Breast epithelium (tissue), 4 donors: ENCODE measurements at regions not wholly inside any gene's neighbourhood (a gene's known extent, or its start where the extent isn't known, plus 50 kb on each side); places are given as distances from the start of the nearest gene placed in this dataset.

ENCODE experiments used
- DNase-seq, 2 donors: peaks; one replicate each; pipeline ENCODE4 v3.0.0-alpha.2; 2019; ENCODE audit warnings: low spot score in 2 of 2
- H3K27ac ChIP-seq, 2 donors: fragments of 200-600 bp; sonication (generic) in 1 of 2; one replicate each; pipeline ENCODE4 v1.5.1; 2016 to 2019; ENCODE audit warnings: mild to moderate bottlenecking in 1 of 2
- H3K27me3 ChIP-seq, 2 donors: fragments of 200-600 bp; sonication (generic) in 1 of 2; one replicate each; pipeline versions ENCODE4 v1.5.1 to v1.6.0; 2017 to 2019; ENCODE audit warnings: control low read depth in 1 of 2, mild to moderate bottlenecking in 1 of 2
- H3K36me3 ChIP-seq: fragments of 200-600 bp; one replicate; pipeline ENCODE4 v1.5.1; 2019
- H3K4me1 ChIP-seq, 2 donors: fragments of 200-600 bp; sonication (generic); one replicate each; pipeline ENCODE4 v1.5.1; 2016 to 2019; ENCODE audit warnings: control low read depth in 1 of 2
- H3K4me3 ChIP-seq, 3 donors: fragments of 200-600 bp; sonication (generic); 1 replicate in 2 of 3; 2 replicates in 1 of 3; pipeline ENCODE4 v1.5.1; 2016 to 2019; ENCODE audit warnings: mild to moderate bottlenecking in 3 of 3, moderate library complexity in 2 of 3
- H3K9me3 ChIP-seq, 2 donors: fragments of 200-600 bp; sonication (generic) in 1 of 2; one replicate each; pipeline ENCODE4 v1.5.1; 2016 to 2019; ENCODE audit warnings: control low read depth in 1 of 2
- CTCF ChIP-seq, 3 donors: fragments of 450-650 bp; IDR thresholded peaks; one replicate each; pipeline ENCODE4 v1.5.1; 2016 to 2017; ENCODE audit warnings: antibody characterized with exemption in 3 of 3, mild to moderate bottlenecking in 3 of 3, moderate library complexity in 3 of 3
- POLR2A ChIP-seq: fragments of 450-650 bp; IDR thresholded peaks from one replicate; pipeline ENCODE4 v1.6.1; 2016; ENCODE audit warnings: antibody characterized with exemption, mild to moderate bottlenecking, moderate library complexity
- POLR2AphosphoS5 ChIP-seq, 3 donors: sonication (generic); formaldehyde crosslinking; IDR thresholded peaks; one replicate each; pipeline ENCODE4 v1.6.1; 2017; ENCODE audit warnings: antibody characterized with exemption in 3 of 3
- intact Hi-C: fragments of 100-400 bp; cut with DNase I; formaldehyde crosslinking; loops from one replicate; pipeline ENCODE4 v1.15.1; 2023; ENCODE audit warnings: low total_unique reads

- H3K27me3 ChIP-seq: no peaks in the 10 kb centered on the region
- H3K4me1 ChIP-seq: no peaks in the 10 kb centered on the region
- intact Hi-C loops: loop anchor here (2.0 kb wide), 1 partner anchor 39 kb away; no protein-coding TSS in a partner anchor
- TF ChIP-seq POLR2AphosphoS5 (IDR thresholded peaks at IDR 0.05): no peak
- no peak for DNase-seq
- no peak overlapping the region for H3K4me3 ChIP-seq
- H3K36me3 ChIP-seq: no peaks in the 10 kb centered on the region
- H3K9me3 ChIP-seq: no peaks in the 10 kb centered on the region
- H3K27ac ChIP-seq: no peak overlapping the region
Measured at GRCh38 chr12:92338102-92338501, 192.5 kb upstream of the BTG1 start.

DNA sequence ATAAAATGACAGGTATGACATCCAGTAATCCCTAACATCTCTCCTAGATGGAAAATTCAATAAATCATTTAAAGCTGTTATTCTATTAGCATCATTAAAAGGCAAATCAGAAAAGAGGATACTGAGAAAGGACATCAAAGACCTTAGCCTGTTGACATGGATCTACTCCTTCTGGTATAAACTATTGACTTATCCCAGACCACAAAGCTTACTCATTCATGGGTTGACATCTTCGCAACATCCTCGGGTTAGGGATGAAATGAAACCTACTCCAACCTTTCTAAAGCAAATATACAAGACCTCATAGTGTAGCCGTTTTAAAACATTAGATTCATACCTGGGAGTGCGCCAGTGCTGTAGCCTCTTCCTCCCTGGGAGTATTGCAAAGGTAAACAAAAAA is 191.5 kb upstream of the BTG1 start:
- H3K27ac ChIP-seq: no peak overlapping the region
- H3K9me3 ChIP-seq: no peaks in the 10 kb centered on the region
- no peaks in the 10 kb centered on the region for H3K4me1 ChIP-seq
- TF ChIP-seq POLR2A (no peak), CTCF (IDR thresholded peaks at IDR 0.05) (no peak), POLR2AphosphoS5 (IDR thresholded peaks at IDR 0.05) (no peak)
- H3K4me3 ChIP-seq: no peak overlapping the region
- no peak for DNase-seq
- H3K36me3 ChIP-seq: no peaks in the 10 kb centered on the region
- intact Hi-C loops: no loop called here
- no peaks in the 10 kb centered on the region for H3K27me3 ChIP-seq

DNA sequence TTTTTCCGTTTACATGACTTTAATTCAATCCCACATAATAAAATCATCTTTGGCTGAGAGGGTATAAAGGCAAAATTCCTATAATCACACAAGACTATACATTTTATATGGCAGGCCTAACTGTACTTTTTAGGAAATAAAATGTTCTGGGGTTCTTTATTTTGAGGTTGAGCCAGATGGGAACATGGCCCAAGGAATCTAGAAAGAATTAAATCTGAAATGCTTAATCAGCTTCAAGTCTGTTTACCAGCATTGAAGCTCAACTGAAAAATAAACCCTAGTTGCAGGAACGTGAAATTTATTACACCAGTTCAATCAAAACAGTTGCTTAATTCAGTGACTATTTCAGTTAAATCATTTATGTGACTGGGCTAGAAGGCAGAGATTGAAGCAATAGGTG is 191.0 kb upstream of the BTG1 start:
- no peak overlapping the region for H3K4me3 ChIP-seq
- no peaks in the 10 kb centered on the region for H3K4me1 ChIP-seq
- TF ChIP-seq POLR2AphosphoS5 (IDR thresholded peaks at IDR 0.05) (no peak), CTCF (IDR thresholded peaks at IDR 0.05) (no peak), POLR2A (no peak)
- H3K36me3 ChIP-seq: no peaks in the 10 kb centered on the region
- H3K9me3 ChIP-seq: no peaks in the 10 kb centered on the region
- intact Hi-C loops: no loop called here
- DNase-seq: no peak
- H3K27me3 ChIP-seq: no peaks in the 10 kb centered on the region
- no peak overlapping the region for H3K27ac ChIP-seq

GRCh38 chr12:92335831-92336230 is 190.2 kb upstream of the BTG1 start:
- Histone ChIP-seq H3K4me1 (no peaks in the 10 kb centered on the region), H3K27ac (no peak overlapping the region), H3K4me3 (no peak overlapping the region), H3K27me3 (no peaks in the 10 kb centered on the region), H3K9me3 (no peaks in the 10 kb centered on the region), H3K36me3 (no peaks in the 10 kb centered on the region)
- intact Hi-C loops: no loop called here
- no peak for TF ChIP-seq POLR2AphosphoS5 (IDR thresholded peaks at IDR 0.05)
- TF ChIP-seq POLR2A: no peak
- TF ChIP-seq CTCF (IDR thresholded peaks at IDR 0.05): no peak
- DNase-seq: no peak

DNA sequence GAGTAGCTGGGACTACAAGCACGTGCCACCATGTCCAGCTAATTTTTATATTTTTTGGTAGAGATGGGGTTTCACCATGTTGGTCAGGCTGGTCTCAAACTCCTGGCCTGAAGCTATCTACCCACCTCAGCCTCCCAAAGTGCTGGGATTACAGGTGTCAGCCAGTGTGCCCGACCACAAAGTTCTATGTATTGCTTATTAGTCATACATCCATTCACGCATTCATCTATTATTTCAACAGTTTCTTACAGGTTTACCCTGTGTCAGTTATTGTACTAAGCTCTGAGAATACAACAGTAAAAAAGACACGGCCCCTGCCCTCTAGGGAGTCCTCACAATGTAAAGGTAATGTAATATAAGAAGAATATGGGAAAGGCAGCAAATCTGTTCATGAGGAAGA is 188.9 kb upstream of the BTG1 start:
- Histone ChIP-seq H3K4me3 (no peak overlapping the region), H3K36me3 (no peaks in the 10 kb centered on the region), H3K4me1 (no peaks in the 10 kb centered on the region), H3K27me3 (no peaks in the 10 kb centered on the region), H3K27ac (no peak overlapping the region), H3K9me3 (no peaks in the 10 kb centered on the region)
- intact Hi-C loops: no loop called here
- TF ChIP-seq CTCF (IDR thresholded peaks at IDR 0.05) (no peak), POLR2AphosphoS5 (IDR thresholded peaks at IDR 0.05) (no peak), POLR2A (no peak)
- no peak for DNase-seq

- Histone ChIP-seq H3K27ac (no peak overlapping the region), H3K27me3 (no peaks in the 10 kb centered on the region), H3K4me3 (no peak overlapping the region), H3K36me3 (no peaks in the 10 kb centered on the region), H3K9me3 (no peaks in the 10 kb centered on the region), H3K4me1 (no peaks in the 10 kb centered on the region)
- no peak for TF ChIP-seq CTCF (IDR thresholded peaks at IDR 0.05)
- no peak for TF ChIP-seq POLR2A
- no peak for TF ChIP-seq POLR2AphosphoS5 (IDR thresholded peaks at IDR 0.05)
- DNase-seq: no peak
- intact Hi-C loops: no loop called here
Measured at GRCh38 chr12:92332552-92332951, 186.9 kb upstream of the BTG1 start.
